Esophagus squamous epithelium (tissue), 4 donors: ENCODE measurements at regions not wholly inside any gene's neighbourhood (a gene's known extent, or its start where the extent isn't known, plus 50 kb on each side); places are given as distances from the start of the nearest gene placed in this dataset.

Experiments
- POLR2A ChIP-seq, 4 donors: fragments of 450-650 bp; IDR thresholded peaks; one replicate each; pipeline ENCODE4 v1.6.1; 2017; ENCODE audit warnings: antibody characterized with exemption in 4 of 4, mild to moderate bottlenecking in 4 of 4, moderate library complexity in 3 of 4
- TF ChIP-seq, protein P1 (sequence below), 6 experiments: fragments of 450-650 bp in 4 of 6; fragments of 200-600 bp in 2 of 6; sonication (generic) in 2 of 6; IDR thresholded peaks; one replicate each; pipeline ENCODE4 v1.5.1; 2016 to 2019; ENCODE audit warnings: antibody characterized with exemption in 6 of 6, mild to moderate bottlenecking in 4 of 6, moderate library complexity in 4 of 6

DNA sequence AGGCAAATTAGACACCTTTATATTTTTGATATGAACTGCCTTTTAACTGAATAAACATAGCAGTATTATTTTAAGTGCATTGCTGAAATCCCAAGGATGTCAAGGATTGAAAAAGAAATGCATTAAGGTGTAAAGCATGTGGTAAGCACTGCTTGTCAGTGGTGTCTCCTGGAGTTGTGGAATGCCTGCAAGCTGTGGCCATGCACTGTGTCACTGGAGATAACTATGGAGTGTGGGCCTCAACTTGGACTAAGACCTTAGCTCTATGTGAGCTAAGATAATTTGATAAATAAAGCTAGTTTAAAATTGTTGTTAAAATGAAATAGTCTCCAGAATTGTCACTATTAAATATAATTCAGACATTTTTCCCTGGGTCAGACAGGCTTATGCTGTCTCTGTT lies 156.6 kb upstream of the OPRM1 start:
- TF ChIP-seq, protein P1, sequence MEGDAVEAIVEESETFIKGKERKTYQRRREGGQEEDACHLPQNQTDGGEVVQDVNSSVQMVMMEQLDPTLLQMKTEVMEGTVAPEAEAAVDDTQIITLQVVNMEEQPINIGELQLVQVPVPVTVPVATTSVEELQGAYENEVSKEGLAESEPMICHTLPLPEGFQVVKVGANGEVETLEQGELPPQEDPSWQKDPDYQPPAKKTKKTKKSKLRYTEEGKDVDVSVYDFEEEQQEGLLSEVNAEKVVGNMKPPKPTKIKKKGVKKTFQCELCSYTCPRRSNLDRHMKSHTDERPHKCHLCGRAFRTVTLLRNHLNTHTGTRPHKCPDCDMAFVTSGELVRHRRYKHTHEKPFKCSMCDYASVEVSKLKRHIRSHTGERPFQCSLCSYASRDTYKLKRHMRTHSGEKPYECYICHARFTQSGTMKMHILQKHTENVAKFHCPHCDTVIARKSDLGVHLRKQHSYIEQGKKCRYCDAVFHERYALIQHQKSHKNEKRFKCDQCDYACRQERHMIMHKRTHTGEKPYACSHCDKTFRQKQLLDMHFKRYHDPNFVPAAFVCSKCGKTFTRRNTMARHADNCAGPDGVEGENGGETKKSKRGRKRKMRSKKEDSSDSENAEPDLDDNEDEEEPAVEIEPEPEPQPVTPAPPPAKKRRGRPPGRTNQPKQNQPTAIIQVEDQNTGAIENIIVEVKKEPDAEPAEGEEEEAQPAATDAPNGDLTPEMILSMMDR (IDR thresholded peaks at IDR 0.05), result no peak
- no peak for TF ChIP-seq POLR2A (IDR thresholded peaks at IDR 0.05)
